AG04449 (cell line): ENCODE measurements at regions not wholly inside any gene's neighbourhood (a gene's known extent, or its start where the extent isn't known, plus 50 kb on each side); places are given as distances from the start of the nearest gene placed in this dataset.
A peak's percentile ranks its signal among the peaks of the same experiment; 100 is the strongest.

Source experiments
- CTCF ChIA-PET: fragments of 350-600 bp; formaldehyde crosslinking; extraction: SDS; loops from one replicate; lab custom pipeline; 2021; ENCODE audit warnings: antibody characterized with exemption; lab: Yijun Ruan, JAX
- POLR2A ChIA-PET: fragments of 400-600, 350-600 bp; formaldehyde crosslinking; extraction: SDS; loops from one replicate; lab custom pipeline; 2020; ENCODE audit warnings: antibody characterized with exemption, inconsistent platforms; lab: Yijun Ruan, JAX
- DNase-seq: peaks from one replicate; pipeline ENCODE4 v3.0.0-alpha.2; 2010; ENCODE audit warnings: low read depth, low spot score
- H3K4me3 ChIP-seq: 2 replicates; pipeline ENCODE4 v1.5.1; 2011; ENCODE audit warnings: low read depth, mild to moderate bottlenecking, control low read depth, low read length
- TF ChIP-seq, protein P1 (sequence below): IDR thresholded peaks from one replicate; pipeline ENCODE4 v1.5.1; 2011; ENCODE audit warnings: mild to moderate bottlenecking, moderate library complexity, low read length, control low read depth, inconsistent platforms; ENCODE audit not compliant: insufficient read depth; ENCODE audit errors: missing control alignments

DNA sequence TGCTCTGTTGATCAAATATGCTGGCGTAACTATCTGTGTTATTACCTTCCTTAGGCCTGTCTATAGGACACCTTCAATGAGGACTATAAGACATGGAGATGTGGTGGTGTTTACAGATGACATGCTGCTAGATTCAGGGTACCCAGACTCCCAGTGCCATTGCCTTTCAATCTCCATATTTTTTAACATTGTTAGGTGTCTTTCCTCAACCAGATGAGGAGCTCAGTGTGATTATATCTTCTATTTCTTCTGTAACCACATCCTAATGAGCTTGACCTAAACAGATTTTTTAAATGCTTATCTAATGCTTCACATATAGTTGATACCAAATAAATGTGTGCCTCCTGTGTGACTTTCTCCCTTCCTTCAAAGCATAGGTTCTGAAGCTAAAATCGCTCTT is 730.1 kb upstream of the NR2F2 start:
- no peak for DNase-seq
- ChIA-PET POLR2A (no interaction called here), CTCF (no interaction called here)
- no peak overlapping the region for H3K4me3 ChIP-seq
- TF ChIP-seq, protein P1, sequence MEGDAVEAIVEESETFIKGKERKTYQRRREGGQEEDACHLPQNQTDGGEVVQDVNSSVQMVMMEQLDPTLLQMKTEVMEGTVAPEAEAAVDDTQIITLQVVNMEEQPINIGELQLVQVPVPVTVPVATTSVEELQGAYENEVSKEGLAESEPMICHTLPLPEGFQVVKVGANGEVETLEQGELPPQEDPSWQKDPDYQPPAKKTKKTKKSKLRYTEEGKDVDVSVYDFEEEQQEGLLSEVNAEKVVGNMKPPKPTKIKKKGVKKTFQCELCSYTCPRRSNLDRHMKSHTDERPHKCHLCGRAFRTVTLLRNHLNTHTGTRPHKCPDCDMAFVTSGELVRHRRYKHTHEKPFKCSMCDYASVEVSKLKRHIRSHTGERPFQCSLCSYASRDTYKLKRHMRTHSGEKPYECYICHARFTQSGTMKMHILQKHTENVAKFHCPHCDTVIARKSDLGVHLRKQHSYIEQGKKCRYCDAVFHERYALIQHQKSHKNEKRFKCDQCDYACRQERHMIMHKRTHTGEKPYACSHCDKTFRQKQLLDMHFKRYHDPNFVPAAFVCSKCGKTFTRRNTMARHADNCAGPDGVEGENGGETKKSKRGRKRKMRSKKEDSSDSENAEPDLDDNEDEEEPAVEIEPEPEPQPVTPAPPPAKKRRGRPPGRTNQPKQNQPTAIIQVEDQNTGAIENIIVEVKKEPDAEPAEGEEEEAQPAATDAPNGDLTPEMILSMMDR: no peak

- CTCF ChIA-PET: no interaction called here
- POLR2A ChIA-PET: no interaction called here
- TF ChIP-seq, protein P1: no peak
- no peak for DNase-seq
- H3K4me3 ChIP-seq: no peak overlapping the region
These were observed 729.6 kb upstream of the NR2F2 start for GRCh38 chr15:95600884-95601283.

DNA sequence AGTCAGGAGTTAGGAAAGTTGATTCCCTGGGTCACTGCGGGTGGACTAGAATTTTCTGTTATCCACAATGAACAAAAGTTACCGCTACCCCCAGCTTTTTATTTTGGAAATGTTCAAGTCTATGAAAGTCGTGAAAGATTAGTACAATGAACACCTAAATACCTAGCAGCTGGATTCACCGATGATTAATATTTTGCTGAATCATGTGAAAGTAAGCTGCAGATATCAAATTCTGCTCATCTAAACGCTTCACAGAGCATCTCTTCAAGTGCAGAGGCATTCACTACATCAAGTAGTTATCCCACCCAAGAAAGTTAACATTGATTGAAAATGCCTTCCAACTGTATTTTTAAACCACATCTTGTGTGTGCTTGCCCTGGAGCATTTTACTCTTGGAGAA is 729.0 kb upstream of the NR2F2 start:
- H3K4me3 ChIP-seq: no peak overlapping the region
- DNase-seq: no peak
- ChIA-PET CTCF (no interaction called here), POLR2A (no interaction called here)
- TF ChIP-seq, protein P1: no peak

DNA sequence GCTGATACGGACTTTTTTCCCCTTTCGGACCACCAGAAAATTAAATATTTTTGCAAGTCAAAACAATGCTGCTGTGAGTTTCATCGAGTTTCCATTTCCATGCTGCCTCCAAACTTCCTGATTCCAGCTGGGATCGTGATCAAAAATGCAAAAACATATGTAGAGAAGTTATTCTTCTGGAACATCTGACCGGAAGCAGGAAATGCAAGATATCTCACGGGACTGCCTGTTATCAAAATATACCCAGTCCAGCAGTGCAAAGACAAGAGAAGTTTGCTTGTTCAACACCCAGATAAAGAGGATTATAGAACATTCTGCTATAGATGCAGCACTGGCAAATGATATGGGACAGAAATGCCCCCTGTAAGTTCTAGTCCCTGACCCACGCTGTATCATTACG is 726.7 kb upstream of the NR2F2 start:
- H3K4me3 ChIP-seq: no peak overlapping the region
- no peak for DNase-seq
- POLR2A ChIA-PET: no interaction called here
- CTCF ChIA-PET: no interaction called here
- TF ChIP-seq, protein P1: no peak

DNA sequence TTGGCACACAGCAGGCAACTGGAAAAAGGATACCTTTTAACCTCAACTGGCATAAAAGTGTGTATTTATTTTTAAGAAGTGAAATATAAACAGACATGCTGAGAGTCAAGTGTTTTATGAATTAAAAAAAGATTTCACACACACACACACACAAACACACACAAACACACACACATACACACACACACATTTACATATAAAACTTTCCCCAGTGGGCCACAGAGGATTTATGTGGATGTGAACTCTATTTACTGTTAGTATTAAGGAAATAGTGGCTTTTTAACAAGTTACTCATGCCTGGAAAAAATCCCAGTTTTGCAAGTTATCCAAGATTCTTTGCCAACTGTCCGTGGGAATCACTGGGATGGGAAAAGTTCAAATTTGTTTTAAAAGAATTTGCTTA is 725.9 kb upstream of the NR2F2 start:
- peak; percentile 69 for DNase-seq
- ChIA-PET CTCF (no interaction called here), POLR2A (no interaction called here)
- no peak overlapping the region for H3K4me3 ChIP-seq
- TF ChIP-seq, protein P1: no peak

DNA sequence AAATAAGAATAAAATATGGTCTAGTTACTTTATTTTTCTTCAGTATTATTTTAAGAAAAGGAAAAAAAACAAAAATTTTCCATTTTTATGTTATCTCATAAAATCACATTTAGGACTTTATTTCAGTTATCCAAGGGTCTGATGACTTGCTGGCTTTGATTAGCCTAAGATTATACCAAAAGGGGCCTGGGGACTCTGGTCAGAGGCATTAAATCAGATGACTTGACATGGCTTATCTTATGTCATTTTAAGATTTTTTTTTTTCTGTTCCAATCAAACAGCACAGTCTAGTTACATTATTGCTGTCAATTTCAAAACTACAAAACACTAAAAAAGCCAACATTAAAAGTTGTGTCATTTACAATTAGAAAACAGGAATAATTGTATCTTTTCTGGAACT is 725.4 kb upstream of the NR2F2 start:
- no peak for DNase-seq
- POLR2A ChIA-PET: no interaction called here

More for the DNA sequence above, 725.4 kb upstream of the NR2F2 start:
- CTCF ChIA-PET: no interaction called here
- TF ChIP-seq, protein P1: no peak
- H3K4me3 ChIP-seq: no peak overlapping the region
